GM18861 (cell line): ENCODE measurements at regions not wholly inside any gene's neighbourhood (a gene's known extent, or its start where the extent isn't known, plus 50 kb on each side); places are given as distances from the start of the nearest gene placed in this dataset.
"Not testable (repeated sequence)": the region's sequence is repeated elsewhere in the genome, so short reads cannot be mapped to it uniquely, and the experiment has no call there.

ENCODE experiments used
- ATAC-seq: cut with Tn5 transposase; IDR thresholded peaks from one replicate; pipeline ENCODE4 v1.9.1; 2021; ENCODE audit not compliant: unreplicated experiment

GRCh38 chr1:200496937-200497336 is 87.1 kb upstream of the ZNF281 start:
- no peak for ATAC-seq

- no peak for ATAC-seq
These were observed 86.1 kb upstream of the ZNF281 start for GRCh38 chr1:200495901-200496300.

- no peak for ATAC-seq
These were observed 83.5 kb upstream of the ZNF281 start for GRCh38 chr1:200493344-200493743.

- ATAC-seq = no peak
These were observed 81.3 kb upstream of the ZNF281 start for GRCh38 chr1:200491103-200491502.

GRCh38 chr1:200490183-200490582 is 80.3 kb upstream of the ZNF281 start:
- ATAC-seq = no peak

GRCh38 chr1:200488375-200489165 is 78.7 kb upstream of the ZNF281 start:
- peak; percentile 47 for ATAC-seq

GRCh38 chr1:200487650-200488049 is 77.8 kb upstream of the ZNF281 start:
- no peak for ATAC-seq

- no peak for ATAC-seq
These were observed 76.8 kb upstream of the ZNF281 start for GRCh38 chr1:200486634-200487033.

GRCh38 chr1:200484438-200484946 is 74.7 kb upstream of the ZNF281 start:
- ATAC-seq = not testable (repeated sequence)

GRCh38 chr1:200483491-200484143 is 73.8 kb upstream of the ZNF281 start:
- peak; percentile 99 for ATAC-seq

- ATAC-seq = no peak
These were observed 71.1 kb upstream of the ZNF281 start for GRCh38 chr1:200480964-200481363.

GRCh38 chr1:200479816-200480215 is 70.0 kb upstream of the ZNF281 start:
- no peak for ATAC-seq

GRCh38 chr1:200478945-200479558 is 69.2 kb upstream of the ZNF281 start:
- no peak for ATAC-seq

GRCh38 chr1:200478239-200478623 is 68.4 kb upstream of the ZNF281 start:
- no peak for ATAC-seq

GRCh38 chr1:200474633-200475032 is 64.8 kb upstream of the ZNF281 start:
- ATAC-seq = no peak

GRCh38 chr1:200473698-200474371 is 64.0 kb upstream of the ZNF281 start:
- ATAC-seq = peak; percentile 64

- no peak for ATAC-seq
These were observed 61.9 kb upstream of the ZNF281 start for GRCh38 chr1:200471739-200472138.

- ATAC-seq = no peak
These were observed 58.6 kb upstream of the ZNF281 start for GRCh38 chr1:200468264-200469001.

GRCh38 chr1:200464784-200465400 is 55.1 kb upstream of the ZNF281 start:
- ATAC-seq = no peak
